AG09309 (cell line): ENCODE measurements at regions not wholly inside any gene's neighbourhood (a gene's known extent, or its start where the extent isn't known, plus 50 kb on each side); places are given as distances from the start of the nearest gene placed in this dataset.

ENCODE experiments used
- DNase-seq: peaks from one replicate; pipeline ENCODE4 v3.0.0-alpha.2; 2010; ENCODE audit warnings: low read depth
- H3K4me3 ChIP-seq: 2 replicates; pipeline ENCODE4 v1.5.1; 2011; ENCODE audit warnings: mild to moderate bottlenecking, low read depth, low read length, moderate library complexity; ENCODE audit not compliant: control insufficient read depth
- CTCF ChIP-seq: IDR thresholded peaks from 2 replicates; pipeline ENCODE4 v1.5.1; 2011; ENCODE audit warnings: mild to moderate bottlenecking, low read depth, low read length, inconsistent platforms; ENCODE audit not compliant: insufficient read depth, control insufficient read depth; ENCODE audit errors: missing control alignments

- TF ChIP-seq CTCF = no peak
- no peak for DNase-seq
- H3K4me3 ChIP-seq = no peak overlapping the region
These were observed 298.1 kb downstream of the TCERG1L start for GRCh38 chr10:131013281-131013912.

- no peak for TF ChIP-seq CTCF
- DNase-seq = no peak
- H3K4me3 ChIP-seq = no peak overlapping the region
These were observed 297.2 kb downstream of the TCERG1L start for GRCh38 chr10:131014271-131014670.

- TF ChIP-seq CTCF = no peak
- H3K4me3 ChIP-seq = no peak overlapping the region
- no peak for DNase-seq
These were observed 296.2 kb downstream of the TCERG1L start for GRCh38 chr10:131015271-131015670.

GRCh38 chr10:131016556-131016955 lies 295.0 kb downstream of the TCERG1L start:
- no peak for TF ChIP-seq CTCF
- no peak overlapping the region for H3K4me3 ChIP-seq
- no peak for DNase-seq

GRCh38 chr10:131017566-131018285 lies 293.8 kb downstream of the TCERG1L start:
- no peak for TF ChIP-seq CTCF
- H3K4me3 ChIP-seq = no peak overlapping the region
- no peak for DNase-seq

GRCh38 chr10:131018886-131019500 lies 292.5 kb downstream of the TCERG1L start:
- no peak overlapping the region for H3K4me3 ChIP-seq
- TF ChIP-seq CTCF = no peak
- no peak for DNase-seq
